D341Med (cell line): ENCODE measurements at regions not wholly inside any gene's neighbourhood (a gene's known extent, or its start where the extent isn't known, plus 50 kb on each side); places are given as distances from the start of the nearest gene placed in this dataset.
"Not testable (repeated sequence)": the region's sequence is repeated elsewhere in the genome, so short reads cannot be mapped to it uniquely, and the experiment has no call there.

Experiments used
- DNase-seq: peaks from one replicate; pipeline ENCODE4 v3.0.0; 2012; ENCODE audit warnings: low spot score

- DNase-seq, result not testable (repeated sequence)
Observed at GRCh38 chr1:146510248-146510983, 281.6 kb upstream of the NOTCH2NLA start.

GRCh38 chr1:146504121-146504520, 275.3 kb upstream of the NOTCH2NLA start:
- not testable (repeated sequence) for DNase-seq

DNA sequence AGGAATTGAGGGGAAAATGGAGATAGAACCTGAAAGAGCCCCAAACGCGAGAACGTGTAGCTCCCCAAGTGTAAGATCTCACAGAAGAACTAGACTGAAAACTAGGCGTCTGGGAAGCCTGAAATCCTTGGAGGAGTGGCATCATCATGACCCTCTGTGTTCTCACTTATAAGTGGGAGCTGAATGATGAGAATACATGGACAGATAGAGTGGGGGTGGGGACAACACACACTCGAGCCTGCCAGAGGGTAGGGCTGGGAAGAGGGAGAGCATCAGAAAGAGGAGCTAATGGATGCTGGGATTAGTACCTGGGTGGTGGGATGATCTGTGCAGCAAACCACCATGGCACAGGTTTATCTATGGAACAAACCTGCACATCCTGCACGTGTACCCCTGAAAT, 258.7 kb upstream of the NOTCH2NLA start:
- DNase-seq, result not testable (repeated sequence)

- not testable (repeated sequence) for DNase-seq
Observed at GRCh38 chr1:146487155-146487554, 258.3 kb upstream of the NOTCH2NLA start.

- not testable (repeated sequence) for DNase-seq
Observed at GRCh38 chr1:146486300-146487014, 257.6 kb upstream of the NOTCH2NLA start.

DNA sequence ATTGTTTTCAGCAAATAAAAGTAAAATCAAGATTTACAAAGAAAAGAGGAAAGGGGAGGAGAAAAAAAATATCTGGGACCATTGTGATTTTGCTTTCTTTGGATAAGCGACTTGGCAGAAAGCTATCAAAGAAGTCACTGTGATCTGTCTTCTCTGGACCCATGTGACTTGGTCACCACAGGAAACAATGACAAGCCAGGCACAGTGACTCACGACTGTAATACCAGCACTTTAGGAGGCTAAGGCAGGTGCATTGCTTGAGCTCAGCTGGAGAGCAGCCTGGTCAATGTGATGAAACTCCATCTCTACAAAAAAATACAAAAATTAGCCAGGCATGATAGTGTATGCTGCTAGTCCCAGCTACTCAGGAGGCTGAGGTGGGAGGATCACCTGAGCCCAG, 255.4 kb upstream of the NOTCH2NLA start:
- not testable (repeated sequence) for DNase-seq

- DNase-seq, result not testable (repeated sequence)
Observed at GRCh38 chr1:146479188-146479587, 250.4 kb upstream of the NOTCH2NLA start.

DNA sequence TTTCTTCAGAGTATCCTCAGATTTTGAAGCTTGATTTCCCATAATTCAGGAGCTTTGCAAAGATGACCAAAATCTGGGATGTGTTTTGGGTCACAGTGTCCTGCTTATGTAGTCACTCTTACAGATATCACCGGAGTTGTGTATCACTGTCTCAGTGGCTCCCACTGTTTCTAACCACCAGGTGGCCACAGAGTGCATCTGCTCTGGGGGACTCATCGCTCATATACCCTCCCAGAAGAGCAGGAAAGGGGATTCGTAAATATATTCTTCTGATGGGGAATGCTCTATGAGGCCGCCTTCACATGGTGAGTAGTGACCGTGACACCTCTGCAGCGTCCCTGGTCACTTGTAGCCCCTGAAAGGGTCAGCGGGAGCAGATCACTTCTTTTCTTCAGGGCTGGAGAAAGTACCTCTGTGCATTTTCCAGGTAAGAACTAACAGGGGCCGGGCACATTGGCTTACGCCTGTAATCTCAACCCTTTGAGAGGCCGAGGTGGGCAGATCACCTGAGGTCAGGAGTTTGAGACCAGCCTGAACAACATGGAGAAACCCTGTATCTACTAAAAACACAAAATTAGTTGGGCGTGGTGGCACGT, 249.4 kb upstream of the NOTCH2NLA start:
- DNase-seq, result peak; percentile 45

GRCh38 chr1:146475086-146475485, 246.3 kb upstream of the NOTCH2NLA start:
- not testable (repeated sequence) for DNase-seq

GRCh38 chr1:146474216-146474615, 245.4 kb upstream of the NOTCH2NLA start:
- DNase-seq, result not testable (repeated sequence)

DNA sequence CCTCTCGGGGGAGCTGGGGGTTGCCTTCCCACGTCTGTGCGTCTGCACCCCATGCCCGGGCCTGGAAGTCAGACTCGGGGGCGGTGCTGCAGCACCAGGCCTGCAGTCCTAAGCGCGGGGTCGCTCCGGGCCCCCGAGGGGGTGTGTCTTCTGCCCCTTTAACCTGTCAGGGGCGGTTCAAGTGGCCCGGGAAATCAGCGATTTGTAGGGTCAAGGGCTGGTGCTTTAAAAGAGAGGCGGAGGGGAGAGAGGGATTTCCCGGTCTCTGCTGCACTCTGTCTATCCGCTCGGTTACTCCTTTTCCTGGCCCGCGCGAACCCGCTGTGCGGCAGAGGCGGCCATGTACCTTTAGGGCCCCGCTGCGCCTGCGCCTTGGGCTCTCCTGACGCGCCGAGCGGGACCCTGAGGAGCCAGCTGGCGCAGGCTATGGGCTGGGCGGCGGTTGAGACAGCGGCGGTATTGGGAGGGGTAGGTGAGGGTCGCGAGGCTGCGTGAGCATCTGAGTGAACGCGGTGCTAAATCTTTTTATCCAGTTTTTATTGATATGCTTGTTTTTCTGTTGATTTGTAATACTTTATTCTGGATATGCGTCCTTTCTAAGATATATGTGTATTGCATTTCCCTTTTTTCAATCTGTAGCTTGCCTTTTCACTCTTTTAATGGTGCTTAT, 243.5 kb upstream of the NOTCH2NLA start:
- not testable (repeated sequence) for DNase-seq

GRCh38 chr1:146459939-146460338, 231.1 kb upstream of the NOTCH2NLA start:
- not testable (repeated sequence) for DNase-seq

- DNase-seq, result not testable (repeated sequence)
Observed at GRCh38 chr1:146459308-146459707, 230.5 kb upstream of the NOTCH2NLA start.

GRCh38 chr1:146448877-146449246, 220.0 kb upstream of the NOTCH2NLA start:
- DNase-seq, result not testable (repeated sequence)

- not testable (repeated sequence) for DNase-seq
Observed at GRCh38 chr1:146448212-146448876, 219.5 kb upstream of the NOTCH2NLA start.

DNA sequence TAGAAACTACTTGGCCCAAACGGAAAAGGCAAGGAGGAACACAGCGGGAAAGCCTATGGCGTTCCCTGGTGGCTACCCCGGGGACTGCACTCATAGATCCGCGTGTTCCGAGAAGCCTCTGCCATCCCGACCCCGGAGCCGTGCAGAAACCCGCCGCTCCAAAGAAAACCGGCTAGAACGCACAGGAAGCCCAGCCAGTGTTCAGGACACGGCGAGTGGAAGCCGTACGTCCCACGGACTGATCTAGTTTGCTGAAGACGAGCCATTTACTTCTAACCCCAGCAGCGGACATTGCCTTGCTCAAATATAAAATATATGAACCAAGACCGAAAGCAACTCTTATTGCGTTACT, 215.0 kb upstream of the NOTCH2NLA start:
- not testable (repeated sequence) for DNase-seq

- DNase-seq, result not testable (repeated sequence)
Observed at GRCh38 chr1:146443088-146443870, 214.5 kb upstream of the NOTCH2NLA start.

DNA sequence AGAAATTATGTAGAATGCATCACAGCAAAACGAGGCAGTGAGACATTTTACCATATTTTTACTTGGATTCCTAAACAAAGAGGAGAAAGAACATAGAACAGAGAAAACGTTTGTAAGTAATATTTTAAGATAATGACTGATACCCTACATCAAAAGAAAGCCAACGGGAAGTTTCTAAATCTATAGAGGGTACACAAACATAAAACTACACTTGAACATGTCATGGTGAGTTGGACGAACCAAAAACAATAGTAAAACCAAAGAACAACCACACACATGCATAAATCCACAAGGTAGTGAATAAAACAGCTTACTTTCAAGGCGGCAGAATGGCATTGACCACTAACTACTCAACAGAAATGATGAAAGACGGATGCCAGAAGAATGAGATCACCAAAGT, 209.7 kb upstream of the NOTCH2NLA start:
- DNase-seq, result not testable (repeated sequence)

- not testable (repeated sequence) for DNase-seq
Observed at GRCh38 chr1:146416642-146417041, 187.8 kb upstream of the NOTCH2NLA start.

- DNase-seq, result not testable (repeated sequence)
Observed at GRCh38 chr1:146415017-146415416, 186.2 kb upstream of the NOTCH2NLA start.

GRCh38 chr1:146413911-146414310, 185.1 kb upstream of the NOTCH2NLA start:
- not testable (repeated sequence) for DNase-seq
